Psoas muscle (tissue), 7 donors: ENCODE measurements at regions not wholly inside any gene's neighbourhood (a gene's known extent, or its start where the extent isn't known, plus 50 kb on each side); places are given as distances from the start of the nearest gene placed in this dataset.

Source experiments
- ATAC-seq, 4 donors: fragments of 200-7000 bp; cut with Tn5 transposase; one replicate each; pipeline ENCODE4 v1.9.1; 2020; ENCODE audit warnings: moderate library complexity in 3 of 4, mild to moderate bottlenecking in 2 of 4
- DNase-seq, 2 donors: peaks; one replicate each; pipeline ENCODE4 v3.0.0-alpha.2; 2020
- H3K27ac ChIP-seq: fragments of 200-600 bp; one replicate; pipeline ENCODE4 v1.8.0; 2022
- H3K27me3 ChIP-seq, 3 donors: fragments of 200-600 bp in 1 of 3; one replicate each; pipeline versions ENCODE4 v1.6.1 to v1.8.0; 2013 to 2022; ENCODE audit warnings: low read length in 2 of 3, mild to moderate bottlenecking in 2 of 3, moderate library complexity in 1 of 3; ENCODE audit not compliant: insufficient read depth in 3 of 3
- H3K36me3 ChIP-seq, 2 donors: fragments of 200-600 bp in 1 of 2; one replicate each; pipeline versions ENCODE4 v1.6.1 to v1.8.0; 2013 to 2022; ENCODE audit warnings: low read depth in 1 of 2, mild to moderate bottlenecking in 1 of 2, moderate library complexity in 1 of 2; ENCODE audit not compliant: insufficient read depth in 1 of 2
- H3K4me1 ChIP-seq: fragments of 200-600 bp; one replicate; pipeline ENCODE4 v1.8.0; 2022
- H3K4me3 ChIP-seq: fragments of 200-600 bp; one replicate; pipeline ENCODE4 v1.8.0; 2022; ENCODE audit warnings: mild to moderate bottlenecking
- H3K9me3 ChIP-seq: fragments of 200-600 bp; one replicate; pipeline ENCODE4 v1.8.0; 2022
- CTCF ChIP-seq: fragments of 200-600 bp; IDR thresholded peaks from one replicate; pipeline ENCODE4 v1.8.0; 2022; ENCODE audit warnings: antibody characterized with exemption
- WGBS, 3 donors: extraction: QIAGEN DNeasy Blood & Tissue Kit; methylation state at CpG; one replicate each; pipeline versions ENCODE4 v1.1.6 to v1.1.7; 2013; 5-methylcytosine and 5-hydroxymethylcytosine counted together
- intact Hi-C, 2 donors: fragments of 100-400 bp; cut with DNase I; formaldehyde crosslinking; loops; one replicate each; pipeline versions ENCODE4 v1.11.0 to v1.14.2; 2022
- donor health status: healthy with polysubstance abuse.
- donor health status: DM: no; HTN: no; CAD: no; lungs with moderate emphysema.
- donor health status: Bipolar disorder and iron deficiency.
- donor health status: healthy.
- donor health status: DM: yes; HTN: yes; CAD: no.
- donor health status: DM: no; HTN: no; CAD: no.
- donor health status: DM: yes; HTN: yes; CAD: no.

DNA sequence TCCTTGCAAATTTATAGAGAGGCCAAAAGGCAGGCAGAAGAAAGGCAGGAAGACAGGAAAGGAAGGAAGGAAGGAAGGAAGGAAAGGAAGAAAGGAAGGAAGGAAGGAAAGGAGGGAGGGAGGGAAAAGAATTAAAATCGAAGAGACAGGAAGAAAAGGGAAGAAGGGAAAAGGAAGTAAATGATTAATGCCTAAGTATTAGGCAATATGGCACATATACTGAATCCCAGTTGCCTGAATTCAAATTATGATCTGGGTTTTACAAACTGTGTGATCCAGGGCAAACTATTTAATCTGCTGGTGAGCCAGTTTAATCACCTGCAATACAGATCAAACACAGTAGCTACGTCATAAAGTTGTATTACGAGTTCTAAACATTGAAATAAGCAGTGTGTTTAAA, 983.6 kb downstream of the FLRT2 start:
- Histone ChIP-seq H3K27ac (no peak overlapping the region), H3K27me3 (no peaks in the 10 kb centered on the region), H3K9me3 (no peaks in the 10 kb centered on the region), H3K4me3 (no peak overlapping the region), H3K36me3 (no peaks in the 10 kb centered on the region), H3K4me1 (no peaks in the 10 kb centered on the region)
- intact Hi-C loops, result no loop called here
- DNase-seq, result no peak
- no peak for ATAC-seq
- WGBS, 3 donors, result 77 to 81% (median 81%) methylated on average over 3 of the region's 3 CpGs
- TF ChIP-seq CTCF, result no peak

- WGBS, 3 donors, result 40 to 60% (median 46%) methylated on average over 4 of the region's 4 CpGs
- DNase-seq (no peak), ATAC-seq (no peak)
- TF ChIP-seq CTCF, result no peak
- H3K27ac ChIP-seq, result no peak overlapping the region
- H3K36me3 ChIP-seq, result no peaks in the 10 kb centered on the region
- no peaks in the 10 kb centered on the region for H3K27me3 ChIP-seq
- no peaks in the 10 kb centered on the region for H3K4me1 ChIP-seq
- H3K9me3 ChIP-seq, result no peaks in the 10 kb centered on the region
- no peak overlapping the region for H3K4me3 ChIP-seq
- intact Hi-C loops, result no loop called here
These were observed 983.1 kb downstream of the FLRT2 start for GRCh38 chr14:86513056-86513455.

DNA sequence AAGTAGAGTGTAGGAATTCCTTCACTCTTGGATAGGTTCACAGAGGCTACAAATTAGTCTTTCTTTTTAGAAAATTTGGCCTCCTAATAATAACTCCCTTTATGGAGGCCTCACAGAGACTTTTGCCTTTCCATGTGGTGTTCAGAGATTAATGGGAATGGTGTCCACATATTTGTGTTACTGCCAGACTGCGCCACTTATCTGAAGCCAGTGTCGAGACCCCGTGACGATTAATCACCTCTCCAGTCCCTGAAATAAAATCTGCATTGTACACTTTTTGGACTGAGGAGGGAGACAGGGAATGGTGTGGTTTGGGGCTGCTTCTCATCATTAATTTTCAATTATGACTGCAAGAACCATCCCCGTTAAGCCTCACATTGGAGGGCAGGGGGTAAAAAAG, 980.5 kb downstream of the FLRT2 start:
- no peaks in the 10 kb centered on the region for H3K36me3 ChIP-seq
- intact Hi-C loops, result no loop called here
- H3K4me3 ChIP-seq, result no peak overlapping the region
- ATAC-seq, result no peak
- no peak for DNase-seq
- TF ChIP-seq CTCF, result no peak
- 53 to 58% (median 54%) methylated on average over 5 of the region's 5 CpGs for WGBS, 3 donors
- no peak overlapping the region for H3K27ac ChIP-seq
- no peaks in the 10 kb centered on the region for H3K4me1 ChIP-seq
- no peaks in the 10 kb centered on the region for H3K9me3 ChIP-seq
- H3K27me3 ChIP-seq, result no peaks in the 10 kb centered on the region

DNA sequence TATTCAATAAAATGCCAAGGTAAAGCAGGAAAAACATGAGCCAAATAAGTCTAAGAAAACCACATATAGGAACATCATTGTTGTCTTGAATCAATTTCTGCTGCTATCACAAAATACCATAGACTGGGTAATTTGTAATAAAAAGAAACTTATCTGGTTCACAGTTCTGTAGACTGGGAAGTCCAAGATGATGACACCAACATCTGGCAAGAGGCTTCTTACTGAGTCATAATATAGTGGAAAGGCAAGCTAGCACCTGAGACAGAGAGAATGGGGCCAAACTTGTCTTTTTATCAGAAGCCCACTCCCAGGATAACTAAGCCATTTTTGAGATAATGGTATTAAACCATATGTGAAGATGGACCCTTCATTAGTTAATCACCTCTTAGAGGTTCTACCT, 975.9 kb downstream of the FLRT2 start:
- no peak overlapping the region for H3K4me3 ChIP-seq
- TF ChIP-seq CTCF, result no peak
- no peak overlapping the region for H3K27ac ChIP-seq
- no peaks in the 10 kb centered on the region for H3K9me3 ChIP-seq
- intact Hi-C loops, result no loop called here
- H3K36me3 ChIP-seq, result no peaks in the 10 kb centered on the region
- H3K4me1 ChIP-seq, result no peaks in the 10 kb centered on the region
- ATAC-seq, result no peak
- no peaks in the 10 kb centered on the region for H3K27me3 ChIP-seq
- no peak for DNase-seq

GRCh38 chr14:86501611-86502010, 971.7 kb downstream of the FLRT2 start:
- Histone ChIP-seq H3K4me3 (no peak overlapping the region), H3K36me3 (no peaks in the 10 kb centered on the region), H3K27me3 (no peaks in the 10 kb centered on the region), H3K9me3 (no peaks in the 10 kb centered on the region), H3K27ac (no peak overlapping the region), H3K4me1 (no peaks in the 10 kb centered on the region)
- WGBS, 3 donors, result 66 to 77% (median 66%) methylated on average over 2 of the region's 2 CpGs
- TF ChIP-seq CTCF, result no peak
- DNase-seq, result no peak
- intact Hi-C loops, result no loop called here
- no peak for ATAC-seq
